ENCODE measurements at regions not wholly inside any gene's neighbourhood (a gene's known extent, or its start where the extent isn't known, plus 50 kb on each side); places are given as distances from the start of the nearest gene placed in this dataset.
"Not testable (repeated sequence)": the region's sequence is repeated elsewhere in the genome, so short reads cannot be mapped to it uniquely, and the experiment has no call there.

GRCh38 chr2:240191001-240191400 lies 50.5 kb upstream of the OTOS start:
- DNase-seq: no peak

GRCh38 chr2:240192661-240193060 lies 52.2 kb upstream of the OTOS start:
- no peak for DNase-seq

GRCh38 chr2:240194341-240194762 lies 53.9 kb upstream of the OTOS start:
- not testable (repeated sequence) for DNase-seq

- DNase-seq: no peak
Measured at GRCh38 chr2:240195316-240195861, 54.9 kb upstream of the OTOS start.

- DNase-seq: no peak
Measured at GRCh38 chr2:240196716-240197461, 56.4 kb upstream of the OTOS start.

GRCh38 chr2:240197462-240198139 lies 57.1 kb upstream of the OTOS start:
- DNase-seq: no peak

GRCh38 chr2:240198226-240198625 lies 57.8 kb upstream of the OTOS start:
- no peak for DNase-seq

GRCh38 chr2:240199133-240199870 lies 58.8 kb upstream of the OTOS start:
- DNase-seq: no peak

- no peak for DNase-seq
Measured at GRCh38 chr2:240200230-240201051, 60.0 kb upstream of the OTOS start.

GRCh38 chr2:240201866-240202265 lies 61.4 kb upstream of the OTOS start:
- DNase-seq: no peak

GRCh38 chr2:240202586-240202985 lies 62.1 kb upstream of the OTOS start:
- no peak for DNase-seq

- no peak for DNase-seq
Measured at GRCh38 chr2:240203031-240203787, 62.8 kb upstream of the OTOS start.

GRCh38 chr2:240203788-240204270 lies 63.4 kb upstream of the OTOS start:
- no peak for DNase-seq

- no peak for DNase-seq
Measured at GRCh38 chr2:240204431-240205276, 64.2 kb upstream of the OTOS start.

- DNase-seq: peak; percentile 80
Measured at GRCh38 chr2:240205348-240205747, 64.9 kb upstream of the OTOS start.

- DNase-seq: no peak
Measured at GRCh38 chr2:240205772-240206171, 65.3 kb upstream of the OTOS start.

GRCh38 chr2:240206630-240207029 lies 66.2 kb upstream of the OTOS start:
- no peak for DNase-seq

- DNase-seq: no peak
Measured at GRCh38 chr2:240207661-240208060, 67.2 kb upstream of the OTOS start.

GRCh38 chr2:240208096-240208495 lies 67.6 kb upstream of the OTOS start:
- DNase-seq: no peak

- no peak for DNase-seq
Measured at GRCh38 chr2:240208631-240209211, 68.3 kb upstream of the OTOS start.

Measured in stimulated activated CD4-positive, alpha-beta T cell treated with anti-CD3 and anti-CD28 coated beads, Interleukin-1b, Interleukin-23, amount 100 ng/mL, for 48 hours (primary cell).